SJSA1 (cell line): ENCODE measurements at regions not wholly inside any gene's neighbourhood (a gene's known extent, or its start where the extent isn't known, plus 50 kb on each side); places are given as distances from the start of the nearest gene placed in this dataset.

ENCODE experiments used
- DNase-seq, 2 experiments: peaks; one replicate each; pipeline ENCODE4 v3.0.0-alpha.2; 2015 to 2020; ENCODE audit warnings: low spot score in 2 of 2, low read depth in 1 of 2
- H3K27ac ChIP-seq: fragments of 250-450 bp; sonication (Bioruptor Pico); 2 replicates; pipeline ENCODE4 v1.5.1; 2020; ENCODE audit warnings: mild to moderate bottlenecking, moderate library complexity
- H3K27me3 ChIP-seq: fragments of 250-450 bp; sonication (Bioruptor Pico); replicated peaks from 2 replicates; pipeline ENCODE4 v1.5.1; 2020; ENCODE audit warnings: mild to moderate bottlenecking, moderate library complexity
- H3K36me3 ChIP-seq: fragments of 250-450 bp; sonication (Bioruptor Pico); 2 replicates; pipeline ENCODE4 v1.5.1; 2020; ENCODE audit warnings: mild to moderate bottlenecking
- H3K4me1 ChIP-seq: fragments of 250-450 bp; sonication (Bioruptor Pico); replicated peaks from 2 replicates; pipeline ENCODE4 v1.6.1; 2021; ENCODE audit warnings: mild to moderate bottlenecking
- H3K4me3 ChIP-seq: fragments of 250-450 bp; sonication (Bioruptor Pico); 2 replicates; pipeline ENCODE4 v1.5.1; 2020; ENCODE audit warnings: mild to moderate bottlenecking
- H3K9me3 ChIP-seq: fragments of 250-450 bp; sonication (Bioruptor Pico); replicated peaks from 2 replicates; pipeline ENCODE4 v1.5.1; 2020; ENCODE audit warnings: mild to moderate bottlenecking

GRCh38 chr5:173704615-173705511 is 88.4 kb upstream of the BOD1 start:
- no peak overlapping the region for H3K4me3 ChIP-seq
- H3K9me3 ChIP-seq, result no peaks in the 10 kb centered on the region
- no peak overlapping the region for H3K27ac ChIP-seq
- no peaks in the 10 kb centered on the region for H3K4me1 ChIP-seq
- no peak for DNase-seq
- no peaks in the 10 kb centered on the region for H3K36me3 ChIP-seq
- H3K27me3 ChIP-seq, result no peaks in the 10 kb centered on the region

GRCh38 chr5:173705512-173706044 is 89.1 kb upstream of the BOD1 start:
- Histone ChIP-seq H3K27me3 (no peaks in the 10 kb centered on the region), H3K9me3 (no peaks in the 10 kb centered on the region), H3K36me3 (no peaks in the 10 kb centered on the region), H3K27ac (no peak overlapping the region), H3K4me3 (no peak overlapping the region), H3K4me1 (no peaks in the 10 kb centered on the region)
- no peak for DNase-seq

GRCh38 chr5:173706700-173707099 is 90.2 kb upstream of the BOD1 start:
- Histone ChIP-seq H3K4me3 (no peak overlapping the region), H3K36me3 (no peaks in the 10 kb centered on the region), H3K27me3 (no peaks in the 10 kb centered on the region), H3K27ac (no peak overlapping the region), H3K4me1 (no peaks in the 10 kb centered on the region), H3K9me3 (0 out of 2 replicates have a peak, but pooled peaks cover 3% of the 10 kb centered on the region)
- no peak for DNase-seq

- DNase-seq, result no peak
- Histone ChIP-seq H3K27me3 (no peaks in the 10 kb centered on the region), H3K27ac (no peak overlapping the region), H3K4me1 (no peaks in the 10 kb centered on the region), H3K36me3 (no peaks in the 10 kb centered on the region), H3K4me3 (no peak overlapping the region), H3K9me3 (0 out of 2 replicates have a peak, but pooled peaks cover 3% of the 10 kb centered on the region)
Measured at GRCh38 chr5:173707392-173707791, 90.9 kb upstream of the BOD1 start.

- Histone ChIP-seq H3K9me3 (0 out of 2 replicates have a peak, but pooled peaks cover 3% of the 10 kb centered on the region), H3K4me1 (peaks cover 2% of the 10 kb centered on the region), H3K27me3 (no peaks in the 10 kb centered on the region), H3K4me3 (no peak overlapping the region), H3K36me3 (no peaks in the 10 kb centered on the region), H3K27ac (no peak overlapping the region)
- no peak for DNase-seq
Measured at GRCh38 chr5:173709145-173709544, 92.7 kb upstream of the BOD1 start.

GRCh38 chr5:173709761-173710160 is 93.3 kb upstream of the BOD1 start:
- H3K27me3 ChIP-seq, result no peaks in the 10 kb centered on the region
- H3K4me3 ChIP-seq, result no peak overlapping the region
- peaks cover 8% of the 10 kb centered on the region for H3K4me1 ChIP-seq
- H3K36me3 ChIP-seq, result no peaks in the 10 kb centered on the region
- no peak for DNase-seq
- no peak overlapping the region for H3K27ac ChIP-seq
- 0 out of 2 replicates have a peak, but pooled peaks cover 3% of the 10 kb centered on the region for H3K9me3 ChIP-seq

- H3K27ac ChIP-seq, result no peak overlapping the region
- no peaks in the 10 kb centered on the region for H3K36me3 ChIP-seq
- 0 out of 2 replicates have a peak, but pooled peaks cover 3% of the 10 kb centered on the region for H3K9me3 ChIP-seq
- H3K4me1 ChIP-seq, result peaks cover 14% of the 10 kb centered on the region
- H3K27me3 ChIP-seq, result no peaks in the 10 kb centered on the region
- no peak overlapping the region for H3K4me3 ChIP-seq
- no peak for DNase-seq
Measured at GRCh38 chr5:173710528-173710927, 94.1 kb upstream of the BOD1 start.

GRCh38 chr5:173711466-173711865 is 95.0 kb upstream of the BOD1 start:
- no peak for DNase-seq
- Histone ChIP-seq H3K4me1 (peaks cover 17% of the 10 kb centered on the region), H3K36me3 (no peaks in the 10 kb centered on the region), H3K9me3 (0 out of 2 replicates have a peak, but pooled peaks cover 3% of the 10 kb centered on the region), H3K27ac (no peak overlapping the region), H3K27me3 (no peaks in the 10 kb centered on the region), H3K4me3 (no peak overlapping the region)

GRCh38 chr5:173712609-173713175 is 96.2 kb upstream of the BOD1 start:
- H3K4me1 ChIP-seq, result peaks cover 17% of the 10 kb centered on the region
- H3K9me3 ChIP-seq, result 0 out of 2 replicates have a peak, but pooled peaks cover 3% of the 10 kb centered on the region
- DNase-seq, result no peak
- H3K27me3 ChIP-seq, result no peaks in the 10 kb centered on the region
- no peak overlapping the region for H3K27ac ChIP-seq
- no peaks in the 10 kb centered on the region for H3K36me3 ChIP-seq
- no peak overlapping the region for H3K4me3 ChIP-seq

GRCh38 chr5:173714551-173715428 is 98.3 kb upstream of the BOD1 start:
- H3K4me3 ChIP-seq, result no peak overlapping the region
- no peaks in the 10 kb centered on the region for H3K36me3 ChIP-seq
- 0 out of 2 replicates have a peak, but pooled peaks cover 3% of the 10 kb centered on the region for H3K9me3 ChIP-seq
- peaks cover 17% of the 10 kb centered on the region for H3K4me1 ChIP-seq
- H3K27ac ChIP-seq, result no peak overlapping the region
- no peaks in the 10 kb centered on the region for H3K27me3 ChIP-seq
- DNase-seq, result peak; percentile 61 to 78

- Histone ChIP-seq H3K36me3 (no peaks in the 10 kb centered on the region), H3K27ac (no peak overlapping the region), H3K27me3 (no peaks in the 10 kb centered on the region), H3K4me1 (peaks cover 17% of the 10 kb centered on the region), H3K4me3 (no peak overlapping the region), H3K9me3 (0 out of 2 replicates have a peak, but pooled peaks cover 3% of the 10 kb centered on the region)
- DNase-seq, result no peak
Measured at GRCh38 chr5:173715607-173716006, 99.2 kb upstream of the BOD1 start.

- Histone ChIP-seq H3K4me3 (no peak overlapping the region), H3K36me3 (no peaks in the 10 kb centered on the region), H3K27me3 (no peaks in the 10 kb centered on the region), H3K27ac (no peak overlapping the region), H3K9me3 (0 out of 2 replicates have a peak, but pooled peaks cover 3% of the 10 kb centered on the region), H3K4me1 (peaks cover 17% of the 10 kb centered on the region)
- no peak for DNase-seq
Measured at GRCh38 chr5:173716058-173716682, 99.7 kb upstream of the BOD1 start.

- Histone ChIP-seq H3K9me3 (no peaks in the 10 kb centered on the region), H3K36me3 (no peaks in the 10 kb centered on the region), H3K27me3 (no peaks in the 10 kb centered on the region), H3K27ac (no peak overlapping the region), H3K4me1 (peaks cover 17% of the 10 kb centered on the region), H3K4me3 (no peak overlapping the region)
- no peak for DNase-seq
Measured at GRCh38 chr5:173717959-173718358, 101.5 kb upstream of the BOD1 start.
